WTC11 (cell line): ENCODE measurements at regions not wholly inside any gene's neighbourhood (a gene's known extent, or its start where the extent isn't known, plus 50 kb on each side); places are given as distances from the start of the nearest gene placed in this dataset.
"Not testable (repeated sequence)": the region's sequence is repeated elsewhere in the genome, so short reads cannot be mapped to it uniquely, and the experiment has no call there.

Experiments
- ATF2 ChIP-seq: sonication (generic); formaldehyde crosslinking; IDR thresholded peaks from 2 replicates; pipeline ENCODE4 v1.8.1; 2022; ENCODE audit warnings: low read depth, missing genetic modification reagents, borderline replicate concordance
- CTCF ChIP-seq: fragments of 200-600 bp; IDR thresholded peaks from 2 replicates; pipeline ENCODE4 v1.8.0; 2022; ENCODE audit warnings: antibody characterized with exemption
- GABPB1 ChIP-seq: sonication (generic); formaldehyde crosslinking; IDR thresholded peaks from 2 replicates; pipeline ENCODE4 v1.8.1; 2023; ENCODE audit warnings: mild to moderate bottlenecking, missing genetic modification reagents
- HMGXB4 ChIP-seq: sonication (generic); formaldehyde crosslinking; IDR thresholded peaks from 2 replicates; pipeline ENCODE4 v1.8.1; 2023; ENCODE audit warnings: mild to moderate bottlenecking, moderate library complexity, missing genetic modification reagents
- IRF2 ChIP-seq: sonication (generic); formaldehyde crosslinking; IDR thresholded peaks from 2 replicates; pipeline ENCODE4 v1.8.0; 2022; ENCODE audit warnings: low read depth, missing genetic modification reagents, borderline replicate concordance
- ZNF263 ChIP-seq: sonication (generic); formaldehyde crosslinking; IDR thresholded peaks from 2 replicates; pipeline ENCODE4 v1.8.1; 2022; ENCODE audit warnings: low read depth, mild to moderate bottlenecking, moderate library complexity, missing genetic modification reagents
- TF ChIP-seq, protein P1 (sequence below): sonication (generic); formaldehyde crosslinking; IDR thresholded peaks from 2 replicates; pipeline ENCODE4 v1.8.0; 2023; ENCODE audit warnings: missing genetic modification reagents, mild to moderate bottlenecking, borderline replicate concordance
- TF ChIP-seq, protein P2 (sequence below): sonication (generic); formaldehyde crosslinking; IDR thresholded peaks from 2 replicates; pipeline ENCODE4 v1.8.1; 2023; ENCODE audit warnings: mild to moderate bottlenecking, missing genetic modification reagents
- TF ChIP-seq, protein P3 (sequence below): sonication (generic); formaldehyde crosslinking; IDR thresholded peaks from 2 replicates; pipeline ENCODE4 v1.8.0; 2022; ENCODE audit warnings: missing genetic modification reagents

GRCh38 chr3:91287344-91287743 is 2179.9 kb downstream of the EPHA3 start:
- TF ChIP-seq CTCF; HMGXB4 (CRISPR knock-in tag); IRF2 (CRISPR knock-in tag); GABPB1 (CRISPR knock-in tag); ATF2; ZNF263 (CRISPR knock-in tag): not testable (repeated sequence)
- TF ChIP-seq, protein P1, sequence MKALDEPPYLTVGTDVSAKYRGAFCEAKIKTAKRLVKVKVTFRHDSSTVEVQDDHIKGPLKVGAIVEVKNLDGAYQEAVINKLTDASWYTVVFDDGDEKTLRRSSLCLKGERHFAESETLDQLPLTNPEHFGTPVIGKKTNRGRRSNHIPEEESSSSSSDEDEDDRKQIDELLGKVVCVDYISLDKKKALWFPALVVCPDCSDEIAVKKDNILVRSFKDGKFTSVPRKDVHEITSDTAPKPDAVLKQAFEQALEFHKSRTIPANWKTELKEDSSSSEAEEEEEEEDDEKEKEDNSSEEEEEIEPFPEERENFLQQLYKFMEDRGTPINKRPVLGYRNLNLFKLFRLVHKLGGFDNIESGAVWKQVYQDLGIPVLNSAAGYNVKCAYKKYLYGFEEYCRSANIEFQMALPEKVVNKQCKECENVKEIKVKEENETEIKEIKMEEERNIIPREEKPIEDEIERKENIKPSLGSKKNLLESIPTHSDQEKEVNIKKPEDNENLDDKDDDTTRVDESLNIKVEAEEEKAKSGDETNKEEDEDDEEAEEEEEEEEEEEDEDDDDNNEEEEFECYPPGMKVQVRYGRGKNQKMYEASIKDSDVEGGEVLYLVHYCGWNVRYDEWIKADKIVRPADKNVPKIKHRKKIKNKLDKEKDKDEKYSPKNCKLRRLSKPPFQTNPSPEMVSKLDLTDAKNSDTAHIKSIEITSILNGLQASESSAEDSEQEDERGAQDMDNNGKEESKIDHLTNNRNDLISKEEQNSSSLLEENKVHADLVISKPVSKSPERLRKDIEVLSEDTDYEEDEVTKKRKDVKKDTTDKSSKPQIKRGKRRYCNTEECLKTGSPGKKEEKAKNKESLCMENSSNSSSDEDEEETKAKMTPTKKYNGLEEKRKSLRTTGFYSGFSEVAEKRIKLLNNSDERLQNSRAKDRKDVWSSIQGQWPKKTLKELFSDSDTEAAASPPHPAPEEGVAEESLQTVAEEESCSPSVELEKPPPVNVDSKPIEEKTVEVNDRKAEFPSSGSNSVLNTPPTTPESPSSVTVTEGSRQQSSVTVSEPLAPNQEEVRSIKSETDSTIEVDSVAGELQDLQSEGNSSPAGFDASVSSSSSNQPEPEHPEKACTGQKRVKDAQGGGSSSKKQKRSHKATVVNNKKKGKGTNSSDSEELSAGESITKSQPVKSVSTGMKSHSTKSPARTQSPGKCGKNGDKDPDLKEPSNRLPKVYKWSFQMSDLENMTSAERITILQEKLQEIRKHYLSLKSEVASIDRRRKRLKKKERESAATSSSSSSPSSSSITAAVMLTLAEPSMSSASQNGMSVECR (CRISPR knock-in tag) = not testable (repeated sequence)
- TF ChIP-seq, protein P2, sequence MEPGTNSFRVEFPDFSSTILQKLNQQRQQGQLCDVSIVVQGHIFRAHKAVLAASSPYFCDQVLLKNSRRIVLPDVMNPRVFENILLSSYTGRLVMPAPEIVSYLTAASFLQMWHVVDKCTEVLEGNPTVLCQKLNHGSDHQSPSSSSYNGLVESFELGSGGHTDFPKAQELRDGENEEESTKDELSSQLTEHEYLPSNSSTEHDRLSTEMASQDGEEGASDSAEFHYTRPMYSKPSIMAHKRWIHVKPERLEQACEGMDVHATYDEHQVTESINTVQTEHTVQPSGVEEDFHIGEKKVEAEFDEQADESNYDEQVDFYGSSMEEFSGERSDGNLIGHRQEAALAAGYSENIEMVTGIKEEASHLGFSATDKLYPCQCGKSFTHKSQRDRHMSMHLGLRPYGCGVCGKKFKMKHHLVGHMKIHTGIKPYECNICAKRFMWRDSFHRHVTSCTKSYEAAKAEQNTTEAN (CRISPR knock-in tag) = not testable (repeated sequence)
- TF ChIP-seq, protein P3, sequence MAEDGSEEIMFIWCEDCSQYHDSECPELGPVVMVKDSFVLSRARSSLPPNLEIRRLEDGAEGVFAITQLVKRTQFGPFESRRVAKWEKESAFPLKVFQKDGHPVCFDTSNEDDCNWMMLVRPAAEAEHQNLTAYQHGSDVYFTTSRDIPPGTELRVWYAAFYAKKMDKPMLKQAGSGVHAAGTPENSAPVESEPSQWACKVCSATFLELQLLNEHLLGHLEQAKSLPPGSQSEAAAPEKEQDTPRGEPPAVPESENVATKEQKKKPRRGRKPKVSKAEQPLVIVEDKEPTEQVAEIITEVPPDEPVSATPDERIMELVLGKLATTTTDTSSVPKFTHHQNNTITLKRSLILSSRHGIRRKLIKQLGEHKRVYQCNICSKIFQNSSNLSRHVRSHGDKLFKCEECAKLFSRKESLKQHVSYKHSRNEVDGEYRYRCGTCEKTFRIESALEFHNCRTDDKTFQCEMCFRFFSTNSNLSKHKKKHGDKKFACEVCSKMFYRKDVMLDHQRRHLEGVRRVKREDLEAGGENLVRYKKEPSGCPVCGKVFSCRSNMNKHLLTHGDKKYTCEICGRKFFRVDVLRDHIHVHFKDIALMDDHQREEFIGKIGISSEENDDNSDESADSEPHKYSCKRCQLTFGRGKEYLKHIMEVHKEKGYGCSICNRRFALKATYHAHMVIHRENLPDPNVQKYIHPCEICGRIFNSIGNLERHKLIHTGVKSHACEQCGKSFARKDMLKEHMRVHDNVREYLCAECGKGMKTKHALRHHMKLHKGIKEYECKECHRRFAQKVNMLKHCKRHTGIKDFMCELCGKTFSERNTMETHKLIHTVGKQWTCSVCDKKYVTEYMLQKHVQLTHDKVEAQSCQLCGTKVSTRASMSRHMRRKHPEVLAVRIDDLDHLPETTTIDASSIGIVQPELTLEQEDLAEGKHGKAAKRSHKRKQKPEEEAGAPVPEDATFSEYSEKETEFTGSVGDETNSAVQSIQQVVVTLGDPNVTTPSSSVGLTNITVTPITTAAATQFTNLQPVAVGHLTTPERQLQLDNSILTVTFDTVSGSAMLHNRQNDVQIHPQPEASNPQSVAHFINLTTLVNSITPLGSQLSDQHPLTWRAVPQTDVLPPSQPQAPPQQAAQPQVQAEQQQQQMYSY = not testable (repeated sequence)
